ENCODE measurements at regions not wholly inside any gene's neighbourhood (a gene's known extent, or its start where the extent isn't known, plus 50 kb on each side); places are given as distances from the start of the nearest gene placed in this dataset.

DNA sequence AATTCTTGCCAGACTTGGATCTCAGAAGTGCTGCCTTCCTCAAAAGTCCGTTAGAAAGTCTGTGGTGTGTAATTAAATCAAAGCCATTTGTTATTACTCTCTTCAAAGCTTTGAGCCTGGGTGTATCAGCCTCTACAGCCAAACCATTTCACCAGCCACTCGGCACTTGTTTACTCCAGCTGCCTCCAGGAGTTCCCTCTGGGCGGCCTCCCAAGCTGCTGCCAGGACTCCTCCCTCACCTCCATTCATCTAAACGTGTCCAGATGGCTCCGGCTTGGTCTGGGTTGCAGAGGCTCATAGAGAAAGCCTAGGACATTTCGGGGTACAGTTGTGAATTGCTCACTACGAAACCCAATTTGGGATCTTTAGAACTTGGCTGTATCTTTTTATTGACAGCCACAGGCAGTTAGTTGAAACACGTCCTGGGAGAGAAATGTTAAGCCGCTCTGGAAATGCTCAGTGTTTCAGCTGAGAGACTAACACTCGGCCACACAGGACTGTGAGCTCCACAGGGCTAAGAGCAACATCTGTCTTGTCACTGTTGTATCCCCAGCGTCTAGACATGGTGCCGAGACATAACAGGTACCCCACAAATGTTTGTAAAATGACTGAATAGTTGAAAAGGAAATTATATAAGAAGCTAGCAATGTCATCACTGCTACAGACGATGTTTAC, 116.9 kb upstream of the NGF start:
- peak; percentile 8 for DNase-seq (ENCODE audit: low spot score)
- no peak overlapping the region for H3K4me3 Mint-ChIP-seq
- Histone ChIP-seq H3K27me3 (no peaks in the 10 kb centered on the region), H3F3A (ENCODE audit: low read depth) (no peaks in the 10 kb centered on the region), H3K4me3 (no peak overlapping the region), H3K4me1 (no peaks in the 10 kb centered on the region), H3K27ac (no peak overlapping the region), H3K79me2 (ENCODE audit: low read depth) (no peaks in the 10 kb centered on the region), H2AFZ (replicated peaks) (no peak overlapping the region), H3K4me2 (no peak overlapping the region), H4K20me1 (ENCODE audit: low read depth) (no peaks in the 10 kb centered on the region), H3K9ac (no peak overlapping the region), H3K36me3 (no peaks in the 10 kb centered on the region), H3K9me3 (ENCODE audit: low read depth) (no peaks in the 10 kb centered on the region)
- H3K27me3 Mint-ChIP-seq (ENCODE audit: insufficient read depth, low read depth): no peaks in the 10 kb centered on the region
- TF ChIP-seq EZH2phosphoT487 (IDR thresholded peaks at IDR 0.05): no peak
- TF ChIP-seq, protein P1, sequence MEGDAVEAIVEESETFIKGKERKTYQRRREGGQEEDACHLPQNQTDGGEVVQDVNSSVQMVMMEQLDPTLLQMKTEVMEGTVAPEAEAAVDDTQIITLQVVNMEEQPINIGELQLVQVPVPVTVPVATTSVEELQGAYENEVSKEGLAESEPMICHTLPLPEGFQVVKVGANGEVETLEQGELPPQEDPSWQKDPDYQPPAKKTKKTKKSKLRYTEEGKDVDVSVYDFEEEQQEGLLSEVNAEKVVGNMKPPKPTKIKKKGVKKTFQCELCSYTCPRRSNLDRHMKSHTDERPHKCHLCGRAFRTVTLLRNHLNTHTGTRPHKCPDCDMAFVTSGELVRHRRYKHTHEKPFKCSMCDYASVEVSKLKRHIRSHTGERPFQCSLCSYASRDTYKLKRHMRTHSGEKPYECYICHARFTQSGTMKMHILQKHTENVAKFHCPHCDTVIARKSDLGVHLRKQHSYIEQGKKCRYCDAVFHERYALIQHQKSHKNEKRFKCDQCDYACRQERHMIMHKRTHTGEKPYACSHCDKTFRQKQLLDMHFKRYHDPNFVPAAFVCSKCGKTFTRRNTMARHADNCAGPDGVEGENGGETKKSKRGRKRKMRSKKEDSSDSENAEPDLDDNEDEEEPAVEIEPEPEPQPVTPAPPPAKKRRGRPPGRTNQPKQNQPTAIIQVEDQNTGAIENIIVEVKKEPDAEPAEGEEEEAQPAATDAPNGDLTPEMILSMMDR (IDR thresholded peaks at IDR 0.05): no peak
- no peak for TF ChIP-seq EZH2 (IDR thresholded peaks at IDR 0.05)
- H3K36me3 Mint-ChIP-seq: no peaks in the 10 kb centered on the region
- peaks cover 11% of the 10 kb centered on the region for H3K4me1 Mint-ChIP-seq
- H3K9me3 Mint-ChIP-seq: no peaks in the 10 kb centered on the region
- no peak overlapping the region for H3K27ac Mint-ChIP-seq

DNA sequence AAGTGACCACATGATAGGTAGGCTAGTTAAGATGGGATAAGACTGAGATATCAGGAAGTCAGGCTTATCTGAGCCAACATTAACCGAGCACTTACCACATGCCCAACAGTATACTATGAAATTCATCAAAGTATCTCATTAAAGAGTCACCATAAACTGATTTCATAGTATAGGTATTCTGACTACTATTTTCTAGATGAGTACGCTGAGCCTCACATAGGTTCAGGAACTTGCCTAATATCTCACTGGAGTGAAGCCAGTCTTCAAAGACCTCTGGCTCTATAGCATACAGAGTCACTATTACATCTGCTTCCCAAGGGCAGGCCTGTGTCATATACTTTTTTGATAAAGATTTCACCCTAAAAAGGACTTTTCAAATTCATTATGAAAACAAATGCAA, 115.6 kb upstream of the NGF start:
- Histone ChIP-seq H3K9ac (no peak overlapping the region), H3K27me3 (no peaks in the 10 kb centered on the region), H3K36me3 (no peaks in the 10 kb centered on the region), H3K4me3 (no peak overlapping the region), H3K4me2 (no peak overlapping the region), H3K4me1 (no peaks in the 10 kb centered on the region), H4K20me1 (ENCODE audit: low read depth) (no peaks in the 10 kb centered on the region), H3K9me3 (ENCODE audit: low read depth) (no peaks in the 10 kb centered on the region), H2AFZ (replicated peaks) (no peak overlapping the region), H3K27ac (no peak overlapping the region), H3K79me2 (ENCODE audit: low read depth) (no peaks in the 10 kb centered on the region), H3F3A (ENCODE audit: low read depth) (no peaks in the 10 kb centered on the region)
- no peak for TF ChIP-seq EZH2 (IDR thresholded peaks at IDR 0.05)
- no peak for TF ChIP-seq EZH2phosphoT487 (IDR thresholded peaks at IDR 0.05)
- TF ChIP-seq, protein P1 (IDR thresholded peaks at IDR 0.05): no peak
- H3K27me3 Mint-ChIP-seq (ENCODE audit: insufficient read depth, low read depth): no peaks in the 10 kb centered on the region
- H3K4me3 Mint-ChIP-seq: no peak overlapping the region
- H3K4me1 Mint-ChIP-seq: peaks cover 11% of the 10 kb centered on the region
- H3K27ac Mint-ChIP-seq: no peak overlapping the region
- no peak for DNase-seq (ENCODE audit: low spot score)
- no peaks in the 10 kb centered on the region for H3K36me3 Mint-ChIP-seq
- H3K9me3 Mint-ChIP-seq: no peaks in the 10 kb centered on the region

DNA sequence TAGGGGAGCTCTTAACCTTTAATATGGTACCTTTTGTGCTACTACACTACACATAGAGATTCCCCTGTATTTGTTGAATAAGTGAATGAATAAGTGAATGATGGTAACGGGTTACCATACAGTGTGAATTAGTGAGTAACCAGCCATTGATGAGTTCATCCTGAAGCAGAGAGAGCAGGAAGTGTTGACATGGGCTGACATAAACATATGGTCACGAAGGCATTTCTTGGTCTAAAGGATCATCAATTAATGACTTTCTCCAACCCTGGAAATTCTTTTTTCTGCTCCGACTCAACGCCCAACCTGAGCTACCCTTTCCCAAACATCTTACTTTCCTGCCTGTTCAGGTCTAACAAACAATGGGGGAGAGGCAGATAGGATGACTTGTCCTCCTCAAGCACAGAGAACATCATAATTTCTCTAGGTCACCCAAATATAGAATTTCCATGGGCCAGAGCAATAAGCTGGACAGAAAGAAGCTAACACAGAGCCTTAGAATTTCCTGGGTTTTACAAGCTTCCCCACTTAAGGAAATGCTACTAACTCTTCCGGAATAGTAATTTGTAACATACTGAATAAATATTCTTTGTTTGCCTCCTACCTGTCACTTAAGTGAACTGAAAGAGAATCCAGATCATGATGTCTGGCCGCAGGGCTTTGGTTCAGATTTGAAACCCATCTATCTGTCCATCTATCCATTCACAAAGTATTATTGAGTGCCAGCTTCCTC, 114.7 kb upstream of the NGF start:
- no peaks in the 10 kb centered on the region for H3K27me3 ChIP-seq
- Mint-ChIP-seq H3K27me3 (ENCODE audit: insufficient read depth, low read depth) (no peaks in the 10 kb centered on the region), H3K36me3 (no peaks in the 10 kb centered on the region), H3K4me3 (no peak overlapping the region), H3K4me1 (peaks cover 11% of the 10 kb centered on the region), H3K9me3 (no peaks in the 10 kb centered on the region), H3K27ac (no peak overlapping the region)
- H4K20me1 ChIP-seq (ENCODE audit: low read depth): no peaks in the 10 kb centered on the region
- DNase-seq (ENCODE audit: low spot score): no peak
- no peak overlapping the region for H3K4me2 ChIP-seq
- H3K79me2 ChIP-seq (ENCODE audit: low read depth): no peaks in the 10 kb centered on the region
- H3K9ac ChIP-seq: no peak overlapping the region
- H3K9me3 ChIP-seq (ENCODE audit: low read depth): no peaks in the 10 kb centered on the region
- no peaks in the 10 kb centered on the region for H3F3A ChIP-seq (ENCODE audit: low read depth)
- no peak overlapping the region for H3K4me3 ChIP-seq
- no peak for TF ChIP-seq EZH2 (IDR thresholded peaks at IDR 0.05)
- TF ChIP-seq, protein P1 (IDR thresholded peaks at IDR 0.05): no peak
- TF ChIP-seq EZH2phosphoT487 (IDR thresholded peaks at IDR 0.05): no peak
- H3K27ac ChIP-seq: no peak overlapping the region
- no peaks in the 10 kb centered on the region for H3K4me1 ChIP-seq
- H2AFZ ChIP-seq (replicated peaks): no peak overlapping the region
- H3K36me3 ChIP-seq: no peaks in the 10 kb centered on the region
